ENCODE measurements at regions not wholly inside any gene's neighbourhood (a gene's known extent, or its start where the extent isn't known, plus 50 kb on each side); places are given as distances from the start of the nearest gene placed in this dataset.

- no peak for TF ChIP-seq EZH2 (IDR thresholded peaks at IDR 0.05; ENCODE audit: low read length)
- TF ChIP-seq CTCF (optimal IDR thresholded peaks at IDR 0.05 in 1 of 3, IDR thresholded peaks at IDR 0.05 in 1 of 3, conservative IDR thresholded peaks at IDR 0.05 in 1 of 3; ENCODE audit: extremely low read depth in 1 of 3, insufficient read depth in 2 of 3, low read length in 3 of 3), result no peak
These were observed 565.2 kb downstream of the TCERG1L start for GRCh38 chr10:130746311-130746710.
